Hepatocyte (in vitro differentiated cells): ENCODE measurements at regions not wholly inside any gene's neighbourhood (a gene's known extent, or its start where the extent isn't known, plus 50 kb on each side); places are given as distances from the start of the nearest gene placed in this dataset.
"Not testable (repeated sequence)": the region's sequence is repeated elsewhere in the genome, so short reads cannot be mapped to it uniquely, and the experiment has no call there.

ENCODE experiments used
- EZH2 ChIP-seq: fragments of 200-600 bp; sonication (generic); IDR thresholded peaks from 2 replicates; pipeline ENCODE4 v1.6.1; 2016; ENCODE audit warnings: antibody characterized with exemption, mild to moderate bottlenecking, borderline replicate concordance
- TF ChIP-seq, protein P1 (sequence below): fragments of 200-600 bp; sonication (generic); IDR thresholded peaks from 2 replicates; pipeline ENCODE4 v1.5.1; 2016; ENCODE audit warnings: antibody characterized with exemption, mild to moderate bottlenecking; ENCODE audit not compliant: poor library complexity

DNA sequence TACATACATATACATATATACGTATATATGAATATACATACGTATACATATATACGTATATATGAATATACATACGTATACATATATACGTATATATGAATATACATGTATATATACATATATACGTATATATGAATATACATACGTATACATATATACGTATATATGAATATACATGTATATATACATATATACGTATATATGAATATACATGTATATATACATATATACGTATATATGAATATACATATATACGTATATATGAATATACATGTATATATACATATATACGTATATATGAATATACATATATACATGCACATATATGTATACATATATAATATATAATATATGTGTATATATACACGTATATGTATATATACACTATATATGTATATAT, 384.0 kb downstream of the TFAP2B start:
- not testable (repeated sequence) for TF ChIP-seq EZH2
- TF ChIP-seq, protein P1, sequence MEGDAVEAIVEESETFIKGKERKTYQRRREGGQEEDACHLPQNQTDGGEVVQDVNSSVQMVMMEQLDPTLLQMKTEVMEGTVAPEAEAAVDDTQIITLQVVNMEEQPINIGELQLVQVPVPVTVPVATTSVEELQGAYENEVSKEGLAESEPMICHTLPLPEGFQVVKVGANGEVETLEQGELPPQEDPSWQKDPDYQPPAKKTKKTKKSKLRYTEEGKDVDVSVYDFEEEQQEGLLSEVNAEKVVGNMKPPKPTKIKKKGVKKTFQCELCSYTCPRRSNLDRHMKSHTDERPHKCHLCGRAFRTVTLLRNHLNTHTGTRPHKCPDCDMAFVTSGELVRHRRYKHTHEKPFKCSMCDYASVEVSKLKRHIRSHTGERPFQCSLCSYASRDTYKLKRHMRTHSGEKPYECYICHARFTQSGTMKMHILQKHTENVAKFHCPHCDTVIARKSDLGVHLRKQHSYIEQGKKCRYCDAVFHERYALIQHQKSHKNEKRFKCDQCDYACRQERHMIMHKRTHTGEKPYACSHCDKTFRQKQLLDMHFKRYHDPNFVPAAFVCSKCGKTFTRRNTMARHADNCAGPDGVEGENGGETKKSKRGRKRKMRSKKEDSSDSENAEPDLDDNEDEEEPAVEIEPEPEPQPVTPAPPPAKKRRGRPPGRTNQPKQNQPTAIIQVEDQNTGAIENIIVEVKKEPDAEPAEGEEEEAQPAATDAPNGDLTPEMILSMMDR, result not testable (repeated sequence)
